K562 (cell line): ENCODE measurements at regions not wholly inside any gene's neighbourhood (a gene's known extent, or its start where the extent isn't known, plus 50 kb on each side); places are given as distances from the start of the nearest gene placed in this dataset.

ENCODE experiments used
- ATAC-seq: fragments of 200-7000 bp; cut with Tn5 transposase; 3 replicates; pipeline ENCODE4 v1.9.1; 2020; ENCODE audit warnings: moderate library complexity
- BruUV-seq: library from RNA; stranded (reverse); fragments of 400-500 nt; replicated peaks from 2 replicates; lab custom pipeline; 2021; lab: Mats Ljungman, UMichigan
- CTCF ChIA-PET: fragments of 300-600 bp; formaldehyde crosslinking; extraction: SDS; loops from one replicate; lab custom pipeline; 2021; ENCODE audit warnings: low intra/inter-chr PET ratio; lab: Yijun Ruan, JAX
- POLR2A ChIA-PET: fragments of 300-600, 350-650 bp; sonication (Branson Sonifier 250); formaldehyde crosslinking; extraction: SDS; loops from one replicate; lab custom pipeline; 2021; ENCODE audit warnings: antibody characterized with exemption, inconsistent platforms; lab: Yijun Ruan, JAX
- DNase-seq, 4 experiments: peaks; one replicate each; pipeline versions ENCODE4 v3.0.0 to v3.0.0-alpha.2; 2011 to 2018; ENCODE audit warnings: low spot score in 3 of 4, mixed read lengths in 3 of 4; ENCODE audit errors: extremely low read depth in 1 of 4
- FAIRE-seq: peaks from 2 replicates; lab custom pipeline; 2011; peaks lifted over from hg19 to GRCh38; lab: Jason Lieb, UNC
- H2AFZ ChIP-seq: 2 replicates; pipeline ENCODE4 v1.6.0; 2011; ENCODE audit warnings: low read depth, low read length, control low read depth, inconsistent platforms
- H3K27ac ChIP-seq: fragments of 200-600 bp; 3 replicates; pipeline ENCODE4 v1.8.0; 2011; ENCODE audit warnings: low read depth, mild to moderate bottlenecking, control low read depth, inconsistent platforms, low read length, moderate library complexity, mixed read lengths; ENCODE audit errors: extremely low read depth
- H3K27me3 ChIP-seq, 2 experiments: fragments of 300-600 bp in 1 of 2; 2 replicates in 1 of 2; 3 replicates in 1 of 2; pipeline versions ENCODE4 v1.6.0 to v1.8.0; 2011; ENCODE audit warnings: inconsistent platforms in 2 of 2, low read length in 2 of 2, mild to moderate bottlenecking in 1 of 2, mixed read lengths in 1 of 2, moderate library complexity in 1 of 2; ENCODE audit not compliant: control insufficient read depth in 2 of 2, insufficient read depth in 2 of 2
- H3K36me3 ChIP-seq: fragments of 300-600 bp; 3 replicates; pipeline ENCODE4 v1.8.0; 2011; ENCODE audit warnings: mild to moderate bottlenecking, low read length, inconsistent platforms; ENCODE audit not compliant: control insufficient read depth, insufficient read depth
- H3K4me1 ChIP-seq, 2 experiments: fragments of 200-600 bp in 1 of 2; replicated peaks in 1 of 2; 2 replicates in 1 of 2; 3 replicates in 1 of 2; pipeline versions ENCODE4 v1.5.1 to v1.8.0; 2011; ENCODE audit warnings: inconsistent platforms in 2 of 2, low read length in 2 of 2, mild to moderate bottlenecking in 1 of 2, mixed read lengths in 1 of 2, moderate library complexity in 1 of 2; ENCODE audit not compliant: control insufficient read depth in 2 of 2, insufficient read depth in 2 of 2
- H3K4me2 ChIP-seq: 2 replicates; pipeline ENCODE4 v1.6.1; 2011; ENCODE audit warnings: low read length, control low read depth, inconsistent platforms, mixed read lengths; ENCODE audit not compliant: insufficient read depth
- H3K4me3 ChIP-seq: fragments of 200-600 bp; sonication (generic), shearing (Covaris generic); 2 replicates; pipeline ENCODE4 v1.5.1; 2016; ENCODE audit warnings: control low read depth, inconsistent platforms
- H3K79me2 ChIP-seq: fragments of 200-600 bp; 3 replicates; pipeline ENCODE4 v1.8.0; 2011; ENCODE audit warnings: low read length, inconsistent platforms; ENCODE audit not compliant: control insufficient read depth, insufficient read depth
- H3K9ac ChIP-seq, 2 experiments: 2 replicates each; pipeline versions ENCODE4 v1.6.0 to v1.6.1; 2011; ENCODE audit warnings: low read depth in 2 of 2, low read length in 2 of 2, control low read depth in 1 of 2, inconsistent platforms in 1 of 2, mild to moderate bottlenecking in 1 of 2, mixed read lengths in 1 of 2; ENCODE audit not compliant: insufficient read depth in 1 of 2
- H3K9me1 ChIP-seq: one replicate; pipeline ENCODE4 v1.6.0; 2011; ENCODE audit warnings: inconsistent platforms, mild to moderate bottlenecking, low read length, moderate library complexity; ENCODE audit not compliant: control insufficient read depth, insufficient read depth
- H3K9me3 ChIP-seq: replicated peaks from 2 replicates; pipeline ENCODE4 v1.5.1; 2011; ENCODE audit warnings: low read depth, low read length, inconsistent platforms; ENCODE audit not compliant: control insufficient read depth, insufficient read depth
- H4K20me1 ChIP-seq: replicated peaks from 2 replicates; pipeline ENCODE4 v1.6.1; 2011; ENCODE audit warnings: low read length, inconsistent platforms, mixed read lengths; ENCODE audit not compliant: control insufficient read depth, insufficient read depth
- DNMT1 ChIP-seq: fragments of 450-650 bp; IDR thresholded peaks from 2 replicates; pipeline ENCODE4 v1.6.1; 2016; ENCODE audit warnings: antibody characterized with exemption, mild to moderate bottlenecking
- KLF6 ChIP-seq: fragments of 250-450 bp; sonication (Bioruptor Pico); IDR thresholded peaks from 2 replicates; pipeline ENCODE4 v1.4.0; 2020; ENCODE audit warnings: mild to moderate bottlenecking, moderate library complexity, borderline replicate concordance
- MBD1 ChIP-seq: fragments of 250-450 bp; sonication (Bioruptor Pico); IDR thresholded peaks from 2 replicates; pipeline ENCODE4 v1.8.0; 2022; ENCODE audit warnings: inconsistent platforms
- MXD1 ChIP-seq: fragments of 250-450 bp; sonication (Bioruptor Pico); IDR thresholded peaks from 2 replicates; pipeline ENCODE4 v1.8.0; 2021; ENCODE audit warnings: borderline replicate concordance, mild to moderate bottlenecking, moderate library complexity; ENCODE audit not compliant: poor library complexity, severe bottlenecking
- MYC ChIP-seq, 2 experiments: fragments of 250-450 bp in 1 of 2; sonication (Bioruptor Pico) in 1 of 2; IDR thresholded peaks; 2 replicates each; pipeline versions ENCODE4 v1.5.1 to v1.6.1; 2012 to 2021; ENCODE audit warnings: low read depth in 2 of 2, borderline replicate concordance in 1 of 2, improper control_type of control experiment in 1 of 2, low read length in 1 of 2, mild to moderate bottlenecking in 1 of 2, moderate library complexity in 1 of 2
- NCOR1 ChIP-seq: fragments of 450-650 bp; IDR thresholded peaks from 2 replicates; pipeline ENCODE4 v1.6.1; 2016; ENCODE audit warnings: mild to moderate bottlenecking, moderate library complexity
- NONO ChIP-seq, 2 experiments: fragments of 200-400 bp in 1 of 2; fragments of 450-650 bp in 1 of 2; formaldehyde crosslinking in 1 of 2; IDR thresholded peaks; 2 replicates each; pipeline ENCODE4 v1.6.1; 2017; ENCODE audit warnings: low read depth in 2 of 2, mild to moderate bottlenecking in 2 of 2, moderate library complexity in 2 of 2, low read length in 1 of 2
- NRF1 ChIP-seq, 2 experiments: fragments of 450-650 bp; IDR thresholded peaks in 1 of 2; conservative IDR thresholded peaks in 1 of 2; 2 replicates each; pipeline ENCODE4 v1.6.1; 2014; ENCODE audit warnings: mild to moderate bottlenecking in 2 of 2
- RCOR1 ChIP-seq, 2 experiments: IDR thresholded peaks; 2 replicates each; pipeline ENCODE4 v1.6.1; 2012; ENCODE audit warnings: low read depth in 2 of 2, low read length in 2 of 2, borderline replicate concordance in 1 of 2, improper control_type of control experiment in 1 of 2
- SMARCA5 ChIP-seq: fragments of 450-650 bp; IDR thresholded peaks from 2 replicates; pipeline ENCODE4 v1.6.1; 2016
- SP1 ChIP-seq: sonication (generic); formaldehyde crosslinking; IDR thresholded peaks from 2 replicates; pipeline ENCODE4 v1.8.1; 2022; ENCODE audit warnings: mild to moderate bottlenecking, missing genetic modification reagents
- ZNF24 ChIP-seq: fragments of 450-650 bp; IDR thresholded peaks from 2 replicates; pipeline ENCODE4 v1.6.1; 2016
- ZNF436 ChIP-seq: fragments of 250-450, 450-650 bp; sonication (Bioruptor Pico); formaldehyde crosslinking; IDR thresholded peaks from 2 replicates; pipeline ENCODE4 v1.7.0; 2020; ENCODE audit warnings: mild to moderate bottlenecking
- WGBS: fragments of 100-300 bp; shearing (Covaris generic); methylation state at CpG from one replicate; pipeline ENCODE4 v1.1.6; 2016; ENCODE audit warnings: low coverage, mixed read lengths; ENCODE audit not compliant: insufficient coverage; ENCODE audit errors: missing lambda C conversion rate; 5-methylcytosine and 5-hydroxymethylcytosine counted together
- in situ Hi-C: fragments of 300-500 bp; cut with MboI; formaldehyde crosslinking; loops from 4 replicates; pipeline ENCODE4 v1.15.0; 2018; ENCODE audit warnings: inconsistent platforms, mixed read lengths
- intact Hi-C: fragments of 100-400 bp; cut with micrococcal nuclease; formaldehyde crosslinking; loops from 2 replicates; pipeline ENCODE4 v1.14.2; 2022
- TF ChIP-seq, protein P1 (sequence below): sonication (generic); formaldehyde crosslinking; IDR thresholded peaks from 2 replicates; pipeline ENCODE4 v1.8.1; 2023; ENCODE audit warnings: missing genetic modification reagents, mild to moderate bottlenecking, borderline replicate concordance

DNA sequence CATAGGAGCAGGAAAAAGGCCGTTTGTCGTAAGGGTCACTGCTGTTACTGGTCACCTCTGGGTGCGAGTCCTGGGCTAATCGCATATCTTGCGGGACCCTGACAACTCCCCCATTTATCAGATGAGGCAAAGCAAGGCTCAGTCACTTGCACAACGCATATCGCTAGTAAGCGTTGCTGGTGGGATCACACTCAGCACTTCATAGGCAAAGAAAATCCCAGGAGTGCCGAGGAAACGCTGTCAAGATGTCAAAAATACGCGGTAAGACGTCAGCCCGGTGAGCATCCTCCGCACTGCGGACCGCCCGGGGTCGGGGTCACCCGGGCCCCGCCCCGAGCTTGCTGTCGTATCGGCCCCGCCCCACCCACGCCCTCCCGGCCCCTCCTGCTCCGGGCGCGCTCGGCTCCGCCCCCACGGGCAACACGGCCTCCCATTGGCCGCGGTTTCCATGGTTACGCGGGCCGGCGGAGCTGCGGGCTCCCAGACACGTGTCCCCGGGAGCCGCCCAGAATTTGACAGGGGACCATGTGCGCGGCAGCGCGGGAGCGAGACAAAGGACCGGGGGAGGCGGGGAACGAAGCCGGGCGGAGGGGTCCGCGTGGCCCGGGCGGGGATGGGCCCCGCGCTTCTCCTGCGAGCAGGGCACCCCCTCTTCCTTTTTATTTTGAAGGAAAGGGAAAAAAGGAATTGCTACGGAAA is 80.2 kb upstream of the IER5L start:
- no TSS peak for BruUV-seq
- Histone ChIP-seq H3K27me3 (peaks cover 0 to 18% of the 10 kb centered on the region in 2 experiments; a peak in 2 of 5 replicates), H3K4me1 (peaks cover 13 to 35% of the 10 kb centered on the region in 2 experiments), H4K20me1 (peaks cover 6% of the 10 kb centered on the region; the same call in 1 of the 2 replicates), H3K9me1 (no peaks in the 10 kb centered on the region), H3K4me2 (peak overlapping the region; percentile 71), H3K9ac (peak overlapping the region in 1 of 2 experiments; percentile 47; a peak in 1 of 4 replicates), H3K36me3 (no peaks in the 10 kb centered on the region), H3K9me3 (no peaks in the 10 kb centered on the region), H3K27ac (no peak overlapping the region), H3K79me2 (no peaks in the 10 kb centered on the region), H2AFZ (peak overlapping the region; percentile 69), H3K4me3 (no peak overlapping the region)
- WGBS: 1% methylated on average over 37 of the region's 62 CpGs
- in situ Hi-C loops (no loop called here), intact Hi-C loops (loop anchor here (5.0 kb wide), 1 partner anchor 81 kb away; the partner anchor contains the start of gene IER5L)
- POLR2A ChIA-PET: interaction anchor here (0.6 to 1.2 kb wide), 2 partner anchors 9 to 1116 kb away, joined by 3 to 4 read pairs; no protein-coding TSS in a partner anchor
- peak; percentile 97 to 100 (median 100) for DNase-seq
- ATAC-seq: peak; percentile 98
- CTCF ChIA-PET: no interaction called here
- peak; percentile 89 for FAIRE-seq
- TF ChIP-seq SP1 (CRISPR knock-in tag): peak; percentile 61
- TF ChIP-seq DNMT1: no peak
- TF ChIP-seq NRF1 (conservative IDR thresholded peaks at IDR 0.05 in 1 of 2, IDR thresholded peaks at IDR 0.05 in 1 of 2): peak; percentile 61 to 66
- TF ChIP-seq SMARCA5: peak; percentile 71; the same call in 1 of the 2 replicates
- TF ChIP-seq, protein P1, sequence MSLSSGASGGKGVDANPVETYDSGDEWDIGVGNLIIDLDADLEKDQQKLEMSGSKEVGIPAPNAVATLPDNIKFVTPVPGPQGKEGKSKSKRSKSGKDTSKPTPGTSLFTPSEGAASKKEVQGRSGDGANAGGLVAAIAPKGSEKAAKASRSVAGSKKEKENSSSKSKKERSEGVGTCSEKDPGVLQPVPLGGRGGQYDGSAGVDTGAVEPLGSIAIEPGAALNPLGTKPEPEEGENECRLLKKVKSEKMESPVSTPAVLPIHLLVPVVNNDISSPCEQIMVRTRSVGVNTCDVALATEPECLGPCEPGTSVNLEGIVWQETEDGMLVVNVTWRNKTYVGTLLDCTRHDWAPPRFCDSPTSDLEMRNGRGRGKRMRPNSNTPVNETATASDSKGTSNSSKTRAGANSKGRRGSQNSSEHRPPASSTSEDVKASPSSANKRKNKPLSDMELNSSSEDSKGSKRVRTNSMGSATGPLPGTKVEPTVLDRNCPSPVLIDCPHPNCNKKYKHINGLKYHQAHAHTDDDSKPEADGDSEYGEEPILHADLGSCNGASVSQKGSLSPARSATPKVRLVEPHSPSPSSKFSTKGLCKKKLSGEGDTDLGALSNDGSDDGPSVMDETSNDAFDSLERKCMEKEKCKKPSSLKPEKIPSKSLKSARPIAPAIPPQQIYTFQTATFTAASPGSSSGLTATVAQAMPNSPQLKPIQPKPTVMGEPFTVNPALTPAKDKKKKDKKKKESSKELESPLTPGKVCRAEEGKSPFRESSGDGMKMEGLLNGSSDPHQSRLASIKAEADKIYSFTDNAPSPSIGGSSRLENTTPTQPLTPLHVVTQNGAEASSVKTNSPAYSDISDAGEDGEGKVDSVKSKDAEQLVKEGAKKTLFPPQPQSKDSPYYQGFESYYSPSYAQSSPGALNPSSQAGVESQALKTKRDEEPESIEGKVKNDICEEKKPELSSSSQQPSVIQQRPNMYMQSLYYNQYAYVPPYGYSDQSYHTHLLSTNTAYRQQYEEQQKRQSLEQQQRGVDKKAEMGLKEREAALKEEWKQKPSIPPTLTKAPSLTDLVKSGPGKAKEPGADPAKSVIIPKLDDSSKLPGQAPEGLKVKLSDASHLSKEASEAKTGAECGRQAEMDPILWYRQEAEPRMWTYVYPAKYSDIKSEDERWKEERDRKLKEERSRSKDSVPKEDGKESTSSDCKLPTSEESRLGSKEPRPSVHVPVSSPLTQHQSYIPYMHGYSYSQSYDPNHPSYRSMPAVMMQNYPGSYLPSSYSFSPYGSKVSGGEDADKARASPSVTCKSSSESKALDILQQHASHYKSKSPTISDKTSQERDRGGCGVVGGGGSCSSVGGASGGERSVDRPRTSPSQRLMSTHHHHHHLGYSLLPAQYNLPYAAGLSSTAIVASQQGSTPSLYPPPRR (CRISPR knock-in tag): no peak
- no peak for TF ChIP-seq NONO (IDR thresholded peaks at IDR 0.05; ENCODE audit: low read depth in 2 of 2, low read length in 1 of 2)
- TF ChIP-seq RCOR1 (IDR thresholded peaks at IDR 0.05; ENCODE audit: borderline replicate concordance in 1 of 2, low read depth in 2 of 2, low read length in 2 of 2): peak in 1 of 2 experiments; percentile 80; a peak in 2 of 4 replicates
- TF ChIP-seq MYC (IDR thresholded peaks at IDR 0.05; ENCODE audit: low read depth, low read length): peak; percentile 92
- peak; percentile 57; the same call in 1 of the 2 replicates for TF ChIP-seq MYC (CRISPR knock-in tag; IDR thresholded peaks at IDR 0.05; ENCODE audit: borderline replicate concordance, low read depth)
- TF ChIP-seq ZNF24: peak; percentile 67
- TF ChIP-seq KLF6 (CRISPR knock-in tag): no peak
- TF ChIP-seq NCOR1: no peak
- TF ChIP-seq MBD1 (CRISPR knock-in tag): no peak
- peak; percentile 97 for TF ChIP-seq MXD1 (CRISPR knock-in tag)
- TF ChIP-seq ZNF436 (CRISPR knock-in tag): no peak
